GM13977 (cell line): ENCODE measurements at regions not wholly inside any gene's neighbourhood (a gene's known extent, or its start where the extent isn't known, plus 50 kb on each side); places are given as distances from the start of the nearest gene placed in this dataset.

ENCODE experiments used
- DNase-seq: peaks from one replicate; pipeline ENCODE4 v3.0.0; 2012; ENCODE audit warnings: low spot score
- in situ Hi-C: fragments of 300-500 bp; cut with MboI; formaldehyde crosslinking; loops from one replicate; pipeline ENCODE4 v1.12.0; 2022; ENCODE audit warnings: low sequenced_read_pairs, low pct_unique_long_range_greater_than_20kb, mixed read lengths, inconsistent platforms; ENCODE audit not compliant: unreplicated experiment
- TF ChIP-seq, protein P1 (sequence below): IDR thresholded peaks from 2 replicates; pipeline ENCODE4 v1.5.1; 2012; ENCODE audit warnings: mild to moderate bottlenecking, control low read depth; ENCODE audit not compliant: insufficient read depth; ENCODE audit errors: extremely low read depth, missing control alignments

- in situ Hi-C loops: no loop called here
- no peak for DNase-seq
- TF ChIP-seq, protein P1, sequence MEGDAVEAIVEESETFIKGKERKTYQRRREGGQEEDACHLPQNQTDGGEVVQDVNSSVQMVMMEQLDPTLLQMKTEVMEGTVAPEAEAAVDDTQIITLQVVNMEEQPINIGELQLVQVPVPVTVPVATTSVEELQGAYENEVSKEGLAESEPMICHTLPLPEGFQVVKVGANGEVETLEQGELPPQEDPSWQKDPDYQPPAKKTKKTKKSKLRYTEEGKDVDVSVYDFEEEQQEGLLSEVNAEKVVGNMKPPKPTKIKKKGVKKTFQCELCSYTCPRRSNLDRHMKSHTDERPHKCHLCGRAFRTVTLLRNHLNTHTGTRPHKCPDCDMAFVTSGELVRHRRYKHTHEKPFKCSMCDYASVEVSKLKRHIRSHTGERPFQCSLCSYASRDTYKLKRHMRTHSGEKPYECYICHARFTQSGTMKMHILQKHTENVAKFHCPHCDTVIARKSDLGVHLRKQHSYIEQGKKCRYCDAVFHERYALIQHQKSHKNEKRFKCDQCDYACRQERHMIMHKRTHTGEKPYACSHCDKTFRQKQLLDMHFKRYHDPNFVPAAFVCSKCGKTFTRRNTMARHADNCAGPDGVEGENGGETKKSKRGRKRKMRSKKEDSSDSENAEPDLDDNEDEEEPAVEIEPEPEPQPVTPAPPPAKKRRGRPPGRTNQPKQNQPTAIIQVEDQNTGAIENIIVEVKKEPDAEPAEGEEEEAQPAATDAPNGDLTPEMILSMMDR: no peak
These were observed 259.0 kb downstream of the ADRA2A start for GRCh38 chr10:111335826-111336225.

GRCh38 chr10:111338035-111338434, 261.2 kb downstream of the ADRA2A start:
- TF ChIP-seq, protein P1: no peak
- no peak for DNase-seq
- in situ Hi-C loops: no loop called here

DNA sequence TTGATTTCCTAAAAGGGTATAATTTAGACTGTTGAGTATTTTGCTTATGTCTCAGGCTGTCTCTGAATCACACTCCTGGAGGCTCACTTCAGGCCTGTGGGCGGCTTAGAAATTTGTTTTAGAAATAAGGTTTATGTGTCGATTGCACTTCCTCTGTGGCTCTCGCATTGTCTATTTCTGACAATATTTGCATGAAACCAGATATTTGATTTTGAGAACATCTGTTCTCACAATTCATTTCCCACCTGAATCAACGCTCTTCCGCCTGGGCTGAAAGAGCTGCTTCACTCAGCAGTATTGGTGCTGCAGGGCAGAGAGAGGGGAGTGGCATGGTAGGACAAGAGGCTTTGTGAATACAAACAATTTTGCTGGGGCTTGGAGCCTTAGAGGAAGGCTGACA, 262.0 kb downstream of the ADRA2A start:
- TF ChIP-seq, protein P1: no peak
- no peak for DNase-seq
- in situ Hi-C loops: no loop called here

GRCh38 chr10:111344804-111345203, 268.0 kb downstream of the ADRA2A start:
- in situ Hi-C loops: no loop called here
- TF ChIP-seq, protein P1: peak; percentile 36
- DNase-seq: no peak

DNA sequence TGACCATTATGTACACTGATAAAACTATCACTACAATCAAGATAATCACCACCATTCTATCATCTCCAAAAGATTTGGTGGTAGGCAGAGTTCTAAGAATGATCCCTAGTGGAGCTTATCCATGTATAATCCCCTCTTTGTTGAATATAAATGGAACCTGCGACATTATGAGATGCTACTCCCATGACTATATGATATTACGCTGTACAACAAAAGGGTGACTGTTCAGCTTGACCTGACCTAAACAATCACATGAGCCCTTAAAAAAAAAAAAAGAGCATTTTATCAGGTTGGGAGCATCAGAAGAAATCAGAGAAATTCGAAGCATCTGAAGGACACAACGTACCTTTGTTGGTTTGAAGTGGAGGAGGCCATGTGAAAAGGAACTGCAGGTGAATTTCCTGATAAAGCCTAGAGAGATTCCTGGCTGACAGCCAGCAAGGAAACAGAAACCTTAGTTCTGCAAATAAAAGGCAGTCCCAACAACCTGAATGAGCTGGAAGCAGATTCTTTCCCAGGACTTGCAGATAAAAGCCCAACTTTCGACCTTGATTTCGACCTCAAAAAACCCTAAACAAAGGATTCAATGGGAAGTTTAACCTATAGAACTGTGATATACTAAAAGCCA, 270.7 kb downstream of the ADRA2A start:
- in situ Hi-C loops: no loop called here
- TF ChIP-seq, protein P1: no peak

DNA sequence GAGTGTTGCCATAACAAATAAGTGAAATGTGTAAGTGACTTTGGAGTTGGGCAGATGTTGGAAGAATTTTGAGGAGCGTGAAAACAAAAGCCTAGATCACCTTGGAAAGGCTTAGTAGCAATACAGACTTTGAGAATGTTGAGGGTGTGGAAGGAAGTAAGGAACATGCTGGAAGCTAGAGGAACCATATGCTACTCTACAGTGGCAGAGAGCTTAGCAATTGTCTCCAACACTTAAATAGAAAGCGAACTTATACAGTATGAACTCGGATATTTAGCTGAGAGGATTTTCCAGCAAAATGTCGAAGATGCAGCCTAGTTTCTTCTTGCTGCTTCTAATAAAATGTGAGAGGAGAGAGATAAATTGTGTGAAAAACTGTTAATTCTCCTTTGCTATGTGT, 271.2 kb downstream of the ADRA2A start:
- no peak for DNase-seq
- in situ Hi-C loops: no loop called here
- TF ChIP-seq, protein P1: no peak

More for the DNA sequence above, 270.7 kb downstream of the ADRA2A start:
- DNase-seq: no peak
